ENCODE measurements at regions not wholly inside any gene's neighbourhood (a gene's known extent, or its start where the extent isn't known, plus 50 kb on each side); places are given as distances from the start of the nearest gene placed in this dataset.
"Not testable (repeated sequence)": the region's sequence is repeated elsewhere in the genome, so short reads cannot be mapped to it uniquely, and the experiment has no call there.

GRCh38 chr4:28006021-28006420 is 1145.4 kb downstream of the STIM2 start:
- no peak overlapping the region for H3K4me3 ChIP-seq (ENCODE audit: low read depth, low read length)

GRCh38 chr4:28007693-28008092 is 1147.1 kb downstream of the STIM2 start:
- H3K4me3 ChIP-seq (ENCODE audit: low read depth, low read length) = no peak overlapping the region

GRCh38 chr4:28009541-28009940 is 1148.9 kb downstream of the STIM2 start:
- no peak overlapping the region for H3K4me3 ChIP-seq (ENCODE audit: low read depth, low read length)

DNA sequence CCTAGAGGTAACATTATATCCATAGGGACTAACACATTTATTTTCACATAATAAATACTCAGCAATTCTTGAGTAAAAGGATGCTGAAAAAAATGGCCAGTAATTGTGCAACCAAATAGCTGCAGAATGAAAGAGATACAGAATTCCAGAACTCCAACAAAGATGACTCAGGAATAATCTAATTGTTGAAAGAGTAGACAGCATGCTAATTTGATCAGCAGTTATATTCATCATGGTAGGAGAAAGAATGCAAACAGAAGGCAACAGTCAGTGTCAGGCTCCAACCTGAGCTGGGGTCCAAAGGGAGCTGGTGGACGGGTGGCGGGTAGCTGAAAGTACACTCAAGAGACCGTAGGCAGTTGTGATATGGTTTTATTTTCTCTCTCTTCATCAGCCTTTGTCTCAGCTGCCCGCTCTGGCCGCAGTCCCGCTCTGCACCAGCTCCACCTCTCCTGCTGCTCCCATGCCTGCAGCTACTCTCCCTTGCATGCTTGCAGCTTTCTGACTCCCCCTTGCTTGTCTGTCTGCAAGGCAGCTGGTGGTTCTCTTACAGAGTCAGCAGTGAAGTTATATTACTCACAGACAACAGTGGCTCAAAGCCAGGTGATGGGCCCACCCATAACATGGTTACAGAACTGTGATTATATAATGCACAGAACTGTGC is 1150.1 kb downstream of the STIM2 start:
- no peak overlapping the region for H3K4me3 ChIP-seq (ENCODE audit: low read depth, low read length)

GRCh38 chr4:28014469-28014868 is 1153.8 kb downstream of the STIM2 start:
- H3K4me3 ChIP-seq (ENCODE audit: low read depth, low read length) = no peak overlapping the region

DNA sequence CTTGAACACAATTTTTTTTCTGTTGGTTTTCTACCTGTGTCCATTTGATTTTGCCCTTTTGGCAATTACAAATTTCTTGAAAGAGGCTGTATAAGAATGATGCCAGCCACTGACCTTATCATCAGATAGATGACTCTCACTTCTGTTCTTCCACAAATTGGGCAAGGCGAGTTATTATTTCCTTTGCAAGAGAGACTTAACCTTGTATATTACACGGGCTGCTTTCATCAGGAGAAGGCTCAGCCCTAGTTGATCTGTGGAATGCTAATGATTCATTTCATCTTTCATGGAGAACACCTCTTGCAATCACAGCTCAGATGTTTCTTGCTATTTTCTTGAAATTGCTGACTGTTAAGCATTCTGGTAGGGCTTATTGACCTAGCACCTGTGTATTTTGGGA is 1155.4 kb downstream of the STIM2 start:
- H3K4me3 ChIP-seq (ENCODE audit: low read depth, low read length) = no peak overlapping the region

- not testable (repeated sequence) for H3K4me3 ChIP-seq (ENCODE audit: low read depth, low read length)
Measured at GRCh38 chr4:28038253-28038652, 1177.6 kb downstream of the STIM2 start.

GRCh38 chr4:28062562-28062961 is 1201.9 kb downstream of the STIM2 start:
- no peak overlapping the region for H3K4me3 ChIP-seq (ENCODE audit: low read depth, low read length)

GRCh38 chr4:28073860-28074555 is 1213.4 kb downstream of the STIM2 start:
- no peak overlapping the region for H3K4me3 ChIP-seq (ENCODE audit: low read depth, low read length)

DNA sequence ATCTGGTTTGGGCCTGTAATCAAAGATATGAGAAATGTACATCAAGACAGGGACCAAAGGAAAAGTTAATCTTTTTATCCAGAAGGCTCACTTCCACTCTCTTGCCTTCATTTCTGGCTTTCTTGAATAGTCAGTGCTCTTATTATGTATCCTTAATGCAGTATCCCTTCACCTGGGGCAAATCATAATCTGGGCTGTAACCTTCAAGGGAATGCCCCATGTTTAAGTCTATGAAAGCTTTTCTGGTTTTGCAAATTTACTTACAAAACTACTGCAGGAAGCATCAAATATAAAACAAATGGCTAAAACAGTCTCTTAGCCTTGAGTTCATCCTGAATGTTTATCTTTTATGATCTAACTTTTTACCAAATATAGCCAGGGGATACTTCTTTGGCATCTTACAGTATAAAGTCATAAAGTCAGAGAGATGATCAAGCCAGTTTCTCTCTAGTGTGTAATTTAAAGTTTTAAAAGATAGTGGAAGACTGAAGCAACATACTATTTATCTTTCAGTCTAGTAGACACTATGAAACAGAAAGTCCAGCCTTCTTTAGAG is 1214.8 kb downstream of the STIM2 start:
- H3K4me3 ChIP-seq (ENCODE audit: low read depth, low read length) = no peak overlapping the region

DNA sequence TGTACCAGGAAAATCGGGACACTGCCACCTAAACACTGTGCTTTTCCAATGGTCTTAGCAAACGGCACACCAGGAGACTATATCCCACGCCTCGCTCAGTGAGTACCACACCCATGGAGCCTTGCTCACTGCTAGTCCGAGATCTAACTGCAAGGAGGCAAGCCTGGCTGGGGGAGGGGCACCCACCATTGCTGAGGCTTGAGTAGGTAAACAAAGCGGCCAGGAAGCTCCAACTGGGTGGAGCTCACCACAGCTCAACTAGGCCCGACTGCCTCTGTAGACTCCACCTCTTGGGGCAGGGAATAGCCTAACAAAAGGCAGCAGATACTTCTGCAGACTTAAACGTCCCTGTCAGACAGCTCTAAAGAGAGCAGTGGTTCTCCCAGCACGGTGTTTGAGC is 1216.6 kb downstream of the STIM2 start:
- not testable (repeated sequence) for H3K4me3 ChIP-seq (ENCODE audit: low read depth, low read length)

DNA sequence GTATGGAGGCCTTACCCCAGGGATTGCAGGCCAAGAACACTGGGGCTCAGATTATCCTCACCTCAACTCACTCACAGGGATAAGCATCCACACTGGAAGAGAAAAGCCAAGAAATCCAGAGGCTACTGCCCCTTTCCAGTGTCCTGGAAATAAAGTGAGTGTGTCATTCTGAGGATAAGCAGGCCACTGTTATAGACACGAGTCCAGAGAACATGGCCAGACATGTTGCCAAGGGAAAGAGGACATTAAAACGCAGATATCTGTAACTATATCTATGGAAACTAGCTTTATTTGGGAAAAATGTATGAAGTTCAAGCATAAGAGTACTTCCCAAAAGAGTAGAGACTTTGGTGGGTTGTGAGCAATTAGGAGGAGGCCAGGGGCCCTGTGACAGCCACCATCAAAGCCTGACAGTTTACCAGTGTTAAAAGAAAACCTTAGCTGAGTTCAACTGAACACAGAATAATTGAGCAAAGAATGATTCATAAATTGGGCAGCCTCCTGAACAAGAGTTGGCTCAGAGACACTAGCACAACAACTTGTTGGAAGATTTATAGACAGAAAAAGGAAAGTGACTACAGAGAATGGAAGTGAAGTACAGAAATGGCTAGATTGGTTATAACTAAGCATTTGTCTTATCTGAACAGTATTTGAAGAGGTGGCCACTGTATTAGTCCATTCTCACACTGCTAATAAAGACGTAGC is 1222.2 kb downstream of the STIM2 start:
- H3K4me3 ChIP-seq (ENCODE audit: low read depth, low read length) = no peak overlapping the region

DNA sequence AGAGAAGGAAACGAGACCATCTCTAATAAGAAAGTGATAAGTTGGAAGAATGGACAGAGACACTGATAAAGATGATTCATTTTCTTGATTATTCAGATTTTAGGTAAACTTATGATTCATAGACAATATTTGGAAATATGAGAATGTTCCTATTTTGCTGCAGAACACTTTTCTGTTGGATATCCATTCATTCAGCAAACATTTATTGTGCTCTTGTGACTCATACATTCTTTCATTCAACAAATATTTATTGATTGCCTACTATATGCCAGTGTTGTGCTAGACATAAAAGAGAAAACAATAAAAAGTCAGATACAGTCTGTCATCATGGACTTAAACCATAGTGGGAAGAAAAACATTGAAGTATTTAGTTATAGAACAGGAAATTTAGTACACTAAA is 1232.0 kb downstream of the STIM2 start:
- H3K4me3 ChIP-seq (ENCODE audit: low read depth, low read length) = no peak overlapping the region

GRCh38 chr4:28093071-28093470 is 1232.4 kb downstream of the STIM2 start:
- no peak overlapping the region for H3K4me3 ChIP-seq (ENCODE audit: low read depth, low read length)

- H3K4me3 ChIP-seq (ENCODE audit: low read depth, low read length) = no peak overlapping the region
Measured at GRCh38 chr4:28101583-28101982, 1240.9 kb downstream of the STIM2 start.

GRCh38 chr4:28105271-28105859 is 1244.7 kb downstream of the STIM2 start:
- H3K4me3 ChIP-seq (ENCODE audit: low read depth, low read length) = no peak overlapping the region

DNA sequence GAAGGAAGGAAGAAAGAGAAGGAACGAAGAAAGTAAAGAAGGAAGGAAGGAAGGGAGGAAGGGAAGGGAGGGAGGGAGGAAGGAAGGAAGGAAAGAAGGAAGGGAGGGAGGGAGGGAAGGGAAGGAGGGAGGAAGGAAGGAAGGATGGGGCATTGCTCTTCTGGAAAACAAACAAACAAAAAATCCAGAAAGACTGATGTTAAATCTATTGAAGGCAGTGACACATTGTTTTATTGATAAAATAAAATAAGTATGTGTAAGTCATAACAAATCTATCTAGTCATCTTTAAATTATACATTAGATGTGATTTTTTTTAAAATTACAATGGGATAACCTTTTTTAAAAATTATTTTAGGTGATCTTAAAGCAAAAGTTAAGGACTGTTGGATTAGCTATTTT is 1245.5 kb downstream of the STIM2 start:
- H3K4me3 ChIP-seq (ENCODE audit: low read depth, low read length) = no peak overlapping the region

DNA sequence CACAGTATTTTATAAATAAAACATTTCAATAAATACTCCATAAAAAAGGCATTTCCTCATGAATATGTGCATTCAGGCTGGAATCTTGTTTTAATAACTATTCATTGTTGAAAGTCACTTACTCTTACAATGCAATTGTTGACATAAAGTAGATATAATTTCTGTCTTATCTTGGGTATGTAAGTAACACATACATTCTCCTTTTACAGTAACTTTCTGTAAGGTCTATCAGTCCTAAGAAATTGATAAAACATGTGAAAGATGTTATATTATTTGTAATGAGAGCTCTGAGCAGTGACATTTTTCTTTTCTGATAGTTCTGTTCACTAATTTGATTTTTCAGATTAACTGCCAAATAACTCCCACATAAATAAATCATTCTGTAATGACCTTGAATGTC is 1249.2 kb downstream of the STIM2 start:
- H3K4me3 ChIP-seq (ENCODE audit: low read depth, low read length) = no peak overlapping the region

DNA sequence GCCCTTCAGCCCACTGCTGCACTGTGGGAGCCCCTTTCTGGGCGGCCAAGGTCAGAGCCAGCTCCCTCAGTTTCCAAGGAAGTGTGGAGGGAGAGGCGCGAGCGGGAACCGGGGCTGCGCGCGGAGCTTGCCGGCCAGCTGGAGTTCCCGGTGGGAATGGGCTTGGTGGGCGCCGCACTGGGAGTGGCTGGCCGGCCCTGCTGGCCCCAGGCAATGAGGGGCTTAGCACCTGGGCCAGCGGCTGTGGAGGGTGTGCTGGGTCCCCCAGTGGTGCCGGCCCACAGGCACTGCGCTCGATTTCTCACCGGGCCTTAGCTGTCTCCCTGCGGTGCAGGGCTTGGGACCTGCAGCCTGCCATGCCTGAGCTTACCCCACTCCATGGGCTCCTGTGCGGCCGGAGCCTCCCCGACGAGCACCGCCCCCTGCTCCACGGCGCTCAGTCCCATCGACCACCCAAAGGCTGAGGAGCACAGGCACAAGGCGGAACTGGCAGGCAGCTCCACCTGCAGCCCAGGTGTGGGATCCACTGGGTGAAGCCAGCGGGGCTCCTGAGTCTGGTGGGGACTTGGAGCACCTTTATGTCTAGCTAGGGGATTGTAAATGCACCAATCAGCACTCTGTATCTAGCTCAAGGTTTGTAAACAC is 1252.2 kb downstream of the STIM2 start:
- H3K4me3 ChIP-seq (ENCODE audit: low read depth, low read length) = not testable (repeated sequence)

DNA sequence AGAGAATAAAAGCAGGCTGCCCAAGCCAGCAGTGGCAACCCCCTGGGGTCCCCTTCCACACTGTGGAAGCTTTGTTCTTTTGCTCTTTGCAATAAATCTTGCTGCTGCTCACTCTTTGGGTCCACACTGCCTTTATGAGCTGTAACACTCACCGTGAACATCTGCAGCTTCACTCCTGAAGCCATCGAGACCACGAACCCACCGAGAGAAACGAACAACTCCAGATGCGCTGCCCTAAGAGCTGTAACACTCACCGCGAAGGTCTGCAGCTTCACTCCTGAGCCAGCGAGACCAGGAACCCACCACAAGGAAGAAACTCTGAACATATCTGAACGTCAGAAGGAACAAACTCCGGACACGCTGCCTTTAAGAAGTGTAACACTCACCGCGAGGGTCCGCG is 1252.9 kb downstream of the STIM2 start:
- H3K4me3 ChIP-seq (ENCODE audit: low read depth, low read length) = not testable (repeated sequence)

GRCh38 chr4:28116526-28117083 is 1256.0 kb downstream of the STIM2 start:
- not testable (repeated sequence) for H3K4me3 ChIP-seq (ENCODE audit: low read depth, low read length)
